ENCODE measurements at regions not wholly inside any gene's neighbourhood (a gene's known extent, or its start where the extent isn't known, plus 50 kb on each side); places are given as distances from the start of the nearest gene placed in this dataset.

DNA sequence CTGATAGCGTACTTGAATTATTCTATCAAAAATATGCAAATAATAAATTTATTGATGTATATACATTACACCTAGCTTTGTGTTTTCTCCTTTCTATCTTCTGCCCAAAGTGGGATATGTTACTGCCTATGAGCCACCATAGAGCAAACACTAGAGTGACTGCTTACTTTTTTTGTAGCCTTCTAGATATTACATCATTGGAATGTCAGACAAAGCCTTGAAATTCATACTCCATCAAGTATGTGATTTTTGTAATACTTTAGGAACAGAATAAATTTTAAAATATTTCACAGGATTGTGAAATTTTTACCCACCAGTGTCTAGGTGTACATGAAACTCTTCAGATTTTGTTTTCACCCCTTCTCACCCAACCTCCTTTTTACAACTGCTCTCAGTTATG, 787.6 kb downstream of the USP25 start:
- DNase-seq = no peak

DNA sequence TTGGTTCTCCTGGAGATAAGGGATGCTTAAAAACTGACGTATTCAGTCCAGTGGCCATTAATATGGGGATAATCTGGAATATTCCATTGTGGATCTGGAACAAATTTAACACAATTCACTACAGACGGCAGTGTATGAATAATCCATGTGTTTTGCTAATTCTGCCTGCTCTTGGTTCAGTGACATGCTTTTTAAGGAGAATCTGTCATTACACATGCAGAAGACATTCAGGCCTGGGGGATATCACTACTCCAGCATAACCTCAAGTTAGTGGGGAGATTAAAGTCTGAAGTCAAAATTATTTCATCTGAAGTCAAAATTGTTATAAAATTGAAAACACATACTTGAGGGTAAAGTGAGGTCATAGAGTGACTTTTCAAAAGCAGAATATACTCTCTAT, 789.3 kb downstream of the USP25 start:
- no peak for DNase-seq

DNA sequence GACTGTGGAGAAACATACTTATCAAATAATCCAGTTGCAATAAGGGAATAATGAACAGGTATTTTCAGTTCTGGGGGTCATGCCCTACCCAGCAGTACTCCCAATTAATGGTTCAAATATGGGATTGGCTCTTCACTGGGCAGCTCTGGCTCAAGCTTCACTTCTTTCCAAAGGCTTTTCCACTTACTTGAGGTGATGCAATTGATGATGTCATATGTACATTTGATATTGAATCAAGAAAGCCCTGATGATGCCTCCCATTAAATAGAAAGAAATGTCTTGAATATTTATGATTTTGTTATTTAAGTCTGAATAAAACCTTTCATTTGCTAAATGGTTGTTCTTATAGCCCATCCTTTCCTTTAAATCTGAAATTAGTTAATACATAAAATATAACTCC, 789.9 kb downstream of the USP25 start:
- no peak for DNase-seq

DNA sequence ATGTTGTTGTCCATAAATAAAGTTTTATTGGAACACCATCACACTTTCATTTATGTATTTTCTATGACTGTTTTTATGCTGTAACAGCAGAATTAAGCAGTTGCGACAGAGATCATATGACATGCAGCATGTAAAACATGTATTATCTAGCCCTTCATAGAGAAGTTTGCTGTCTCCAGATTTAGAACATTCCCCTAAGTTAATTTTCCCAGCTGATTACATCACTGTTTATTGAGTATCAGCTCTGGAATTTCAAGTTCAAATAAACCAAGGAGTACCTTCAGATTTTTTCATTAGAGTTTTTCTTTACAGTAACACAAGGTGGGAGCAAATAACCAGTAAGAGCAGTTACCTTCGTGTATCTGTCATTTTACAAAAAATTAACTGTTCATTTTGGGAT, 792.8 kb downstream of the USP25 start:
- DNase-seq = no peak

DNA sequence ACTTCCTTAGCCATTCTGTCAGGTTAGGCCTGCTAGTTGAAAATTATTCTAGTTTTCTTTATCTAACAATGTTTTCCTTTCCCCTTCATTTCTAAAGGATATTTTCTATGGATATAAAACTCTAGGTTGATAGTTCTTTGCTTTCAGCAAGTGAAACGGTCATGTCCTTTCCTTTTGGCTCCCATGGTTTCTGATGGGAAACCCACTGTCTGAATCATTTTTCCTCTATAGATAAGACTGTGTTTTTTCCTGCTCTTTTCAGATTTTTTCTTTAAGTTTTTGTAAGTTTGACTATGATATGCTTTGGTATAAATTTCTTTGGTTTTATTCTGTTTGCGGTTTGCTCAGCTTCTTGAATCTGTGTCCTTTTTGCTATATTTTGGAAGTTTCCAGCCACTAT, 800.9 kb downstream of the USP25 start:
- no peak for DNase-seq

DNA sequence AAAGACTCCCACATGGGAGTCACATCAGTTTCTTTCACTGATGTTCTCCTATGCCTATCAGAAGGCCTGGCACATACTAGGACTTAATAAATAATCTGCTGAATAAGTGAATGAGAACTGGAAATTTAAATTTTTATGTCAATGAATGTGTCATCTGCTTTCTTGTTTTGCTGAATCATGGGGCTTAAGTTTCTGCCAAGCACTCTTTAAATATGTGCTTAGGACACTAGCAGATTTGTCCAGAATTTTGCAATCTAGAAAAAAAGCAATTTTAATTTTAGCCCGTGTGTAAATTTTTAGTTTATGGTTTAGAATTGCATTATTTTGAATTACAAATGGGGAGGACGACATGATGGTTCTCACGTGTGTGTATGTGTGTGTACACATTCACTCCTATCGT, 803.1 kb downstream of the USP25 start:
- DNase-seq = no peak

DNA sequence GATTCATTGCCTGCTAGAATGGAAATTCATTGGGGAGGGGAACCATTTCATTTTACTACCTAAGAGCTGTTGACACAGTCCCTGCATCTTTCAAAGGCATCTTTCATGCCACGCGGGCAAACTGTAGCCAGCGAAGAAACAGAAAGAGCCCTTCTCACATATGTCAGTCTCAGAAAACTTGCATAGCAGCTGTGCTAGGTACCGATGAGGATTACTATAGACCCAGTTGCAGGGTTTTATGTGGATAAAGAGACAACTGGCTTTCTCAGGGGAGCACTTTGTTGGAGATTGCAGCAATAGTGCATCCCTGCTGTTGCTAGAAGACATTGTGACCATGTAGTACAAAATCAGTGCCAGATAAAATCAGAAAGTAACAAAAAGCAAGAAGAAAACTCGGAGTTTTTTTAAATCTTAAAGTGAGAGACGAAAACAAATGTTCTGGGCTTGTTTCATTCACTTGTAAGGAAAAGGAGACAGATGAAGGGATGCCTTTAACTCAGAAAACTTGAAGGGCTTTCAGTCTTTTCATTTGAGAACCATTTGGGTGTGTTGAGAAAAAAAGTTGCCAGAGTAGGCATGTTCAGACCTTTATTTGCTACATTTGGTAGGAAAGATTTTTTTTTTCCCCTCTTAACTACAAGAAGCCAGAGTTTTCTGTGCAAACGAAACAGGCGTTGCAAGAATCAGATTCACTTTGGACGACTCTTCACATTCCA, 804.1 kb downstream of the USP25 start:
- no peak for DNase-seq

DNA sequence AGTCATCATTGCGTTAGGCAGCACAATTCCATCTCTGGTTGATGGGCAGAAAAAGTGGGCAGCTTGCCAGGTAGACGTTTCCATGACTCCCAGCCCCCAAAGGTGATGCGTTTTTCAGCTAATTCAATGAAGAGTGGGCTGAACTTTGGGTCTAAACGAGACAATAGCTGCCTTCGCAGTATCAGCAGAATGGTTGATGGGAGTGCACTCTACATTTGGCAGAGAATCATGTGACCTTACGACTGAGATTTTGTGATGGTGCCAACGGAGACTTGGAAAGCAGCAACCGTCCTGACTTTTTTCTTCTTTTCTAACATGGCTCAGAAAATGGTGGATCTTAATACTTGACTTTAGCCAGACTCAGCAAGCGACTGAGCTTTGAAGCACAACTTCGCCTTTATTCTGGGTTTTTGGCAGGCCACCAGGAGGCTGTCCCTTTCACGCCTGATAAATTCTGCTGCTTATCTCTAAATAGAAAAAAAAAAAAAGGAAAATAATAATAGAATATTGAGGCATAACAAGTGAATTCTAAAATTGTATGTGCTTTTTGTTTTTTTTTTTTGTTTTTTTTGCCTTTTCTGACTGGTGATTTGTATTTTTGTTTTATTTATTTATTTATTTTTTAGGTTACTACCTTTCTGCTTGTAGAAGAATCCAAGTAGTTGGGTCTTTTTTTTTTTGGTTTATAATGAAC, 804.8 kb downstream of the USP25 start:
- no peak for DNase-seq

DNA sequence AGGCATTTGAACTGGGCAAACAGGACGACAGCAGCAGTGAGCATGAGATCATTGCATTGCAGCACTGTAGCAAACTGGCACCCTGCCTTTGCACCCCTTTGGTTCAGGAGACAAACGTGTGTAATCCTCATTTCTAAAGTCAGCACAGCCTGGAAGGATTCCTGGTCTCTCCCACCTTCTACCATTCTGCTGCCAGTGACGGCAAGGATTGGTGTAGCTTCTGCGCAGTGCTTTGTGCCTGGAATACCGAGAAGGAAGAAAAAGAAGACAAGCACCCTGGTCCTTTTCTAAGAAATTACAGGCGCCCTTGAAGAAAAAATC, 805.3 kb downstream of the USP25 start:
- DNase-seq = no peak

DNA sequence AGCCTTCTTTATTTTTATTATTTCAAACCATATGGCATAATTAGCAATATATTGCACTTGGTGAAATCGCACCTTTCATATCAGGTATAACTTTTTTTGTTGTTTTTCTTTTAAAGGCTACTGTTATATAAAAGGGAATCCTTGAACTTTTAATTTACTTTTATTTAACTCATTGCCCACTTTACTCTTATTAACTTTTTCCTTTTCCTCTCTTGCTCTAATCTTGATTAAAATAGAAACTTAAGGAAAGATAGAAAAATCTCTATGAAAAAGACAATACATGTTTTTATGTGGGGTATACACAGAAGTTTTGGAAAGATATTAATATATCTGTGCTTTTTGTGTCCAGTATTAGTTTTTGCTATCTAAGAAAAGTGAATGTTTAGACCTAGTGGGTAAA, 805.8 kb downstream of the USP25 start:
- DNase-seq = no peak

DNA sequence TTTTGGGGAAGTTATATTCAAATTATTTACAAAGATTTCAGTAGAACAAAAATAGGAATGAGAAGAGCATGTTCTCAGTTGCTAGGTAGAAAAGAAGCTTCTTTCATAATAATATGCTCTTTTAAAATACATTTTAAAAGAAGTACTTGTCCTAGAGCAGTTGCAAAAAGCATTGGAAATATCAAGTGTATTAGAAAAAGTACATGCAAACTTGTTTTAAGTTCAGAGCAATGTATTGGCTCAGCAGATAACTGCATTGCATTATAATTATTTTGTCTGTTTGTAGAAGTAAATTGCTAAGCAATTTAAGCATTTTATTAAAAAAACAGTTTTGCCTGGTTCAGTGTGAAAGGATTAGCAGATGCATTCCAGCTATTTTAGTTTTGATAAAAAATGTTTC, 806.4 kb downstream of the USP25 start:
- no peak for DNase-seq

DNA sequence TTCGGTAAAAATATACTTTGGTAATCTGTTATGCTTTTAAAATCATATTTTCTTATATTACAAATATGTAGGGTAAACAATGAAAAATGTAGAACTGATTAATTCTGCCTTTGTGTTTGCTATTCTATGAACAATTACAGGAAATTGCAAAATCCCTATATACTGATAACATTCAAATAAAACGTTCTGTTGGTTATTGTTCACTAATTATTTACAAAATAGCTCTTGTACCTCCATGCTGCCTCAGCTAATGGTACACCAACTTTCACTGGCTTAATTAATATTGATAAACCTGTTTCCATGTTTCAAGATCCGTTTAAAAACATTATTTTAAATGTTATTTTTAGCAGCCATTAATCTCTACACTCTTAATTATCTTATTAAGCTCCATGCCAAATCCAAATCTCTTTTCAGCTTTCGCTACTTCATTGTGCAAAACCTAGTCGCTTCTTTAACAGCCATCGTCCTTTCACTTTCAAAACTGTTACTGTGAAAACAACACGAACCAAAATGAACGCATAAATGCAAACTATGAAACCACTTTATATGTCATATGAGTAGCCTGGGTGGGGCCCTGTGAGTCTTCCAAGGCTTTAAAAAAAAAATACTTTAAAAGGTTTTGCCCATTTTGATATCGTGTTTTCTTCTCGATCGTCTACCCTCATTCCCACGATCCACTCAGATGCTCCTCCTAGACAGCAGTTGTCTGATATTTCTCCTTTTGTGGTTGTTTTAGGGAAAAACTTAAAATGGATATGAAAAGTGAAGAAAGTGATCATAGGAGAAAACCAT, 807.1 kb downstream of the USP25 start:
- no peak for DNase-seq

DNA sequence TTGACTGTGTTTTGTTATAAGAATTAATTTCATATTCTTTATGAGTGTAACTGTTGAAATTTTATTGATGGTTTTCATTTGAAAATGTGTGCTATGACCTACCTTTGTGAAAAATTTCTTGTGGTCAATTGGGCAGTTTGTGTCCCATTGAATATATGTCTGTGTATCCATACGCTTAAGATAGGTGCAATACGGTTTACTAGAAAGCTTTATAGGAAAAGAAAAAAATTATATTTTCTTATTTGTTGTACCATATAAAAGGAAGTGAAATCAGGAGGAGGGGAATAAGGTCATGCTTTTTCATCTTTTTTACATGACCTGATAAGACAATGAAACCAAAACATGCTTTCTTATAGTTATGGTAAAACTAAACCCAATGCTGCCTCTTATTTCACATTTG, 807.7 kb downstream of the USP25 start:
- DNase-seq = no peak

DNA sequence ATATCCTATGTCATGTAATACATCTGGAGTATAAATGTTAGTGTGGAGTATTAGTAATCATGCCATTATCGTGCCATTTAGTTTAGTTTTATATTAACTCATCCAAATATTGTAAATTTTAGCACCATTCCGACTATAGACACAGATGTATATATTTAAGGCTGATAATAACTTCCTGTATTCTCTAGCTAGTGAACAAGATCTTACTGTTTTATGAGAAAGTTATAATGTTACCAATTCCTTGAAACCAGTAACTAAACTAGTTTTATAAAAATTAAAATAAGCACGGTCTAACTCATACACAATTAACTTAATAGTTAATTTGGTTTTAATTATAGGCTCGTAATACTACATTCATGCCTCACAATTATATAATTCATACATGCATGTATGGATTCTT, 808.6 kb downstream of the USP25 start:
- DNase-seq = no peak

DNA sequence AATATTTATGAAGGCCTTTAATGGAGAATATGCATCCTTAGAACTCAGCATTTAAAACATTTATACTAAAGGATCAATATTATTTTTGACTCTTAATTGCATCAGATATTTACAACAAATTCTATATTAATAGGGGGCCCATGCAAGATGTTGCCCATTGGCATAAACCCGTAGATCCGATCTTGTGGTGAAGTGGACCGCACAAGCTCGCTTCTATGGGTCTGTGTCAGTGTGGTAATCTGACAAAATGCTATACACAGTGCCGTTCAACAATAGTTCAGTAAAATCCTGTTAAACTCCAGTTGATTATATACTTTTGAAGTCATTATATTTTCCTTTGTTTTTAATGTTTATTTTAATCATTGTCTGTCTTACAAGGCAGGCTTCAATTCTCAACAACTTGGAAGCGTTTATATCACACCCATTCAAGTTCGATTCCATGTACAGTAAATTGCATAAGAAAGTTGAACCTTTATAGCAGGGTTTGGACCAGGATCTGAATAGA, 809.2 kb downstream of the USP25 start:
- DNase-seq = no peak

DNA sequence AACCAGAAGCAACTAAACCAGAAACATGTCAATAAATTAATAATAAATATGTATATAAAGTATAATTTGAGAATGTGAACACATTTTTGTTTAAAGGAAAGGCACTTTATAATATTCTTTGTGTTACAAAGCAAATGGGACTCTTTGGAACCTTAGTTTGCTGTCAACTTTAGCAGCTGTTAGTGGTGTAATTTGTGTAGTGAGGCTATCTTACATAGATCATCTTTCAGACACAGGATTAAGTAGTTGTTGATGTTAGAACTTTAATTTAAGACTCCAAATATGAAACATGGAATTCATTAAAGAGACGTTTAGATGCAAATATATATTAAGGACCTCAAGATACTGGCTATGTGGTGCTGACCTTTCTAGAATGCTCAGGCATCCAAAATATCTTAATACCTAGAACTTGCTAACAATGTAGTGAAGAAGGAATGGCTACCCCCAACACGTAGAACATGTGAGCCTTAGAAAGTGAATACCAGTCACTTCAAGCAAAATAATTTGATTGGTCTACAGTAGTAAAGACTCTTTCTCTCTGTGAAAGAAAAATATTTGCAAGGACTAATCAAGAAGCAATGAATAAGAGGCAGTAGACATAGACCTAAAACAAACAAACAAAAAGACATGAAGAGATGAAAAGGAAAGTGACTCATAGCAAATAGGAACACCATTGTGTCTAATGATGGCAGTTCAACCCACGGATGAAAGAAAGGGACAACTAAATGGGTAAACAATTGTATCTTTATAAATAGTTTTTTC, 811.4 kb downstream of the USP25 start:
- DNase-seq = no peak

DNA sequence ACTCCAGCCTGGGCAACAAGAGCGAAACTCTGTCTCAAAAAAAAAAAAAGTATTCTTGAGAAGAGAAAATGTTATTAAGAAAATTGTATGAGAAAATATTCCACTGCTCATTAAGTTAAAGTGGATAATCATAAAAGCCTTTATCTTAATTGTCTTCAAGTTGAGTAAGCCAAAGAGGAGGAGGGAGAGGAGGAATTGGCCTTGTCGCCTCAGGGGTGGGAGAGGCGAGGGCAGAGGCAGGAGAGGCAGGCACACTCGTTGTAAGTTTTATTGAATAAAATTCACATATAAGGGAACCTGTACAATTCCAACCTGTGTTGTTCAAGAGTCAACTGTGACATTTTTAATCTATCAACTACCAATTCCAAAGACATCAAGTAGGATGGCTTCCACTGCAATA, 820.3 kb downstream of the USP25 start:
- DNase-seq = no peak

DNA sequence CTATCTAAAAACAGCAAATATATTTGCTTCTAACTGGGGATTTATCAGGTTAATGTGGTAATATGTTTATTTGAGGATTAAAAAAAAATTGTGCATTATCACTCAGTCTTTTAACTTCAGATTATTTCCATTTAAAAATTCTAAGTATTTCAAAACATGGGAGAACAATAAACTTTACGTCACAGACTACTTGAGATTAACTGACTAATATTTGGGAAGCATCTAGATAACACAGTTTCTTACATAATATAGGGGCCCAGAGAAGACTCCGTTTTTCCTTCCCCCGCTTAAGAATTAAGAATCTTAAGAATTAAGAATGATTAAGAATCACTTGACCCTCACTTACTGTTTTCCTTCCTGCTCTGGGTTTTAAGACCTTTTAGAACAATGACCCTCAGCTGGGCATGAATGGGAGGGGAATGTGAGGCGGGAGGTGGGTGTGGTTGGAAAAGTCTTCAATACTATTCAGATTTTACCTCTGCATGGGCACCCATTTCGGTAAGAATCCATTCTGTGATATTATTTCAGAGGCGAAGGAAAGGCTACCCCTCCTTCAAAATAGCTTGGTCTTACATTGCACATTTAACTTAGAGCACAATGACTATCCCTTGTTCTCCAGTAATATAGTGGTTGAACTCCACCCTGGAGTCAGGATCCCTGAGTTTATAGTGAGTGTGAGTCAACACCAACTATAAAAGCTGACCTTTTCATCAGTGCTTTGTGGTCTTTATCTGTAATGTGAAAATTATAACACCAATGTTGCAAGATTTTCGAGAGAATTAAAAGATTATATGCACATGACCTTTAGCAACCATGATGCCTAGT, 821.3 kb downstream of the USP25 start:
- DNase-seq = no peak

DNA sequence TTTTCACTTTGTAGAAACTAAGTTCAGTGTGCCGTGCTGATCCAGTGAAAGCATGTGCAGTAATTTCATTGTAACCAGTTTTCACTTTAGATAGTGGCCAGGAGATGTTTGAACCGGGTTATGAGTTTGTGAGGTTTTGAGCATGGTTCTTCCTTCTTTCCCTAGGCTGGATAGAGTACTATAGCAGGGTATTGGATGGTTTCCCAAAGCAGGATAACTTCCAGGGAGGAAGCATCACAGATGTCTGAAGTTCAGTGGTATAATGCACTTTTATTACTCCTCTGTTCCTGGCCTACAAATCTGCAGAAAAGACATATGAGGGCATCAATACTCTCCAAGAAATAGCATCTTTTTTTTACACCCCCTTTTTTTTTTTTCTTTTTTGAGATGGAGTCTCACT, 823.1 kb downstream of the USP25 start:
- no peak for DNase-seq

DNA sequence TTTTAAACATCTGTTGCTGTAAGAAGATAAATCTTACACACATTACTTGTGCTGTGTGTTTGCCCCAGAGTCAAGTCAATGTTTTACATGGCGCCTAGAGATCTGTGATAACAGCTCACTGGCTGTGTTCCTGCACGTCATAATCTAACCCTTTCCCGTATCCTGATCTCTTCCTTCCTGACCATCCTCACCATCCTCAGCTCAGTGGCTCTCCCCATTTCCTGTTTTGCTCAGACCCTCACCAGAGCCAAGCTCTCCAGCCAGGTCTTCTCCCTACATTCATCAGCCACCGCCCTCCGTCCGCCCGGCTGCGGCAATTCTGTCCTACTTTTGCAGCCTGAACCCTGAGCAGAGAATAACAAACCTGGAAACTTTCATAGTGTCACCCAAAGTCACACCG, 824.7 kb downstream of the USP25 start:
- no peak for DNase-seq

DNA sequence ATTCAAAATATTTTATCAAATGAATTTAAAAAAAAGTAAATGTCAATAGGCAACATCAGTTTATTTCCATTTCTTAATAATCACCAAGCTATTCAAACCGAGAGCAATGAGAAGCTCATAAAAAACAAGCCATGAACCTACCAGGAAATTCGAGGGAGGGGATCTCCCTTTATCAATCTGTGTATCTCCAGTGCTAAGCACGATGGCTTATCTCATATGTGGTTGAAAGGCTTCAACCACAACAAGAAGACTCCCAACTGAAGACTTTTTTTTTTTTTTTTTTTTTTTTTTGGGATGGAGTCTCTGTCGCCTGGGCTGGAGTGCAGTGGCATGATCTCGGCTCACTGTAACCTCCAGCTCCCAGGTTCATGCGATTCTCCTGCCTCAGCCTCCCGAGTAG, 833.3 kb downstream of the USP25 start:
- no peak for DNase-seq

DNA sequence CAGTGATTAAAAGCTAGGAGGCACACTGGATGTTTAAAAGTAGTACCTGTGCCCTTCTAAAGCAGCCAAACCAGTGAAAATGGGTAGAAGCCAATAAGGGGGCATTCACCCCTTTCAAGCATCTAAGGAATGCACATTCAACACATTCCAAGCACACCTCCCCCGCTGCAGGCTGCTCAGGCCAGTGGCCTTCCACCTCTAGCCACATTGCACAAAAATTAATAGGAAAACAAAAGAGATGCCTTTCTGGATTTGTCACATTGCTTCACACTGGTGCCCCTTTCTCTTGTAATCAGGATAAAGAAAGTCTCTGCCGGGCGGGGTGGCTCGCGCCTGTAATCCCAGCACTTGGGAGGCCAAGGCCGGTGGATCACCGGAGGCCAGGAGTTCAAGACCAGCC, 834.0 kb downstream of the USP25 start:
- DNase-seq = no peak

All from effector CD4-positive, alpha-beta T cell (primary cell).